Cerebellar cortex (tissue), 1 donor: ENCODE measurements at regions not wholly inside any gene's neighbourhood (a gene's known extent, or its start where the extent isn't known, plus 50 kb on each side); places are given as distances from the start of the nearest gene placed in this dataset.
"Not testable (repeated sequence)": the region's sequence is repeated elsewhere in the genome, so short reads cannot be mapped to it uniquely, and the experiment has no call there.

Experiments
- DNase-seq: peaks from one replicate; pipeline ENCODE4 v3.0.0-alpha.2; 2015; ENCODE audit warnings: low spot score

DNA sequence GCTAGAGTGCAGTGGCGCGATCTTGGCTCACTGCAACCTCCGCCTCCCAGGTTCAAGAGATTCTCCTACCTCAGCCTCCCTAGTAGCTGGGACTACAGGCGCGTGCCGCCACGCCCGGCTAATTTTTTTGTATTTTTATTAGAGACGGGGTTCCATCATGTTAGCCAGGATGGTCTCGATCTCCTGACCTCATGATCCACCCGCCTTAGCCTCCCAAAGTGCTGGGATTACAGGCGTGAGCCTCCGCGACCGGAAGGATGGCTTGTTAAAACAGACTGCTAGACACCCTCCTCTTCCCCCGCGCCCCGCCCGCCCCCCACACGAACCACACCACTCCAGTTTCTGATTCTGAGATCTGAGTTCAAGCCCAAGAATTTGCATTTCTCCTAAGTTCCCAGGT lies 71.2 kb upstream of the ZNF184 start:
- not testable (repeated sequence) for DNase-seq

DNA sequence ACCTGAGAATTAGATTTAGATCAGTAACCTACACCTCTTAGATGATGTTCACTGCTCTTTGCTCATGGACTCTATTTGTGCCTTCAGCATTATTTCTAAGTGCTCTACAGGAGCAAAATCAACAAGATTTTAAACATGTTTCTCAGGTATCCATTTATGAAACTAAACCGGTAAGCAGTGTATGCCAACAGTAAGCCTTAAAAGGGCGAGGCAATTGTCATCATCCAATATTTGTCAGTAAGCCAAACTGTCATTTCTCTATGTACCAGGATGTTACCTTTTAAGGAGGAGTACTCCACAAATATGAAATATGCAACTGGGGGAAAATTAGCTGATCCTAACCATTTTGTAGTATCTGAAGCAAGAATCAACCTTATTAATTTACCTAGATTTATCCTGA lies 69.6 kb upstream of the ZNF184 start:
- no peak for DNase-seq

DNA sequence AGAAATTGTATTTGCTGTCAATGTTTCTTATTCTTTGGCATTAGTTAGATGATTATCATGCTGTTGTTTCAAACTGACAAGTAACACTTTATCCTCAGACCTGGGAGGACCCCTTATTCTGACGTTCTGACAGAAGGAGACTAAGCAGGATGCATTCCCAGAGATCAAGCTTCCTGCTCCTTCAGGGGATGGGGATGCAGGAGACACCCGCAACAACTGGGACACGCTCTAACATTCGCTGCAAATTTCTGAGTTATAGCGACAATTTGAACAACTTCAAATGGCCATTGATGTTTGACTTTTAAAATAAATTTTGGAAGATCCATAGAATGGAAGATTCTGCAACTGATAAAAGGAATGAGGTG lies 69.0 kb upstream of the ZNF184 start:
- DNase-seq, result no peak

DNA sequence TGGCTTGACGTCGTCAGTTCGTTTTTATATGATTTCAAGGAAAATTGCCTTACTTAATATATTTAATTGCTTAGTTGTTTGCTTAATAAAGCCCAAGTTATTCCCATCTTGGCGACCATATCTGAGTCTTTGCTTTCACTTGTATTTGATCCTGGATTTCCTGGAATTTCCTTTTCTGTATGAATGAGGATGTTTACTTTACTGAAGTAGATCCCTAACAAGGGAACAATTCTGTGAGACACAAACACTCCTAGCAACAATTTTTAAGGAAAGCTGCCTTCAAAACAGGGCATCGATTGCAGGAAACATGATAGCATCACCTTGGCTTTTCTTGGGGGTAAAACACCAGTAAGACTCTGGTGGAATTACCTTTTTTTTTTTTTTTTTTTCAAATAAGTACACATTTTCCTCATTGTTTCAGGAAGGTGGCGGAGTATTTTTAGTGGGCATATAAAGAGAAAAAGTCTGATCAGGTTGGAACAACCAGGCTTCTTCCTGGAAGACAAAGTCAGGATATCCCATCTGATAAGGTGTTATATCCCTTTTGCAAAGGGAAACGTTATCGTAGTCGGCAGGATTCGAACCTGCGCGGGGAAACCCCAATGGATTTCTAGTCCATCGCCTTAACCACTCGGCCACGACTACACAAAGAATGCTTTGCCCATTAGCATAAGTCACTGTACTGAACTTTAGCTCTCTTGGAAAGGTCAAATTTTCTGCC lies 68.5 kb upstream of the ZNF184 start:
- peak; percentile 56 for DNase-seq

DNA sequence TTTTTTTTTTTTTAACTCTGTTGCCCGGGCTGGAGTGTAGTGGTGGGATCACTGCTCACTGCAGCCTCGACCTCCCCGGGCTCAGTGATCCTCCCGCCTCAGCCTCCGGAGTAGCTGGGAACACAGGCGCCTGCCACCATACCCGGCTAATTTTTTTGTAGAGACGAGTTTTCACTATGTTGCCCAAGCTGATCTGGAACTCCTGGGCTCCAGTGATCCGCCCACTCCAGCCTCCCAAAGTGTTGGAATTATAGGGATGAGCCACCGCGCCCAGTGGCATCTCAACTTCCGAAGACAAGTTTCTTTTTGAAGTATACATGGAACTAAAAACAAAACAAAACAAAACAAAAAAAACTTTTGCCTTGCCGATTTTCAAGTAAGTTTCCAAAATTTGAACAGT lies 66.6 kb upstream of the ZNF184 start:
- no peak for DNase-seq

DNA sequence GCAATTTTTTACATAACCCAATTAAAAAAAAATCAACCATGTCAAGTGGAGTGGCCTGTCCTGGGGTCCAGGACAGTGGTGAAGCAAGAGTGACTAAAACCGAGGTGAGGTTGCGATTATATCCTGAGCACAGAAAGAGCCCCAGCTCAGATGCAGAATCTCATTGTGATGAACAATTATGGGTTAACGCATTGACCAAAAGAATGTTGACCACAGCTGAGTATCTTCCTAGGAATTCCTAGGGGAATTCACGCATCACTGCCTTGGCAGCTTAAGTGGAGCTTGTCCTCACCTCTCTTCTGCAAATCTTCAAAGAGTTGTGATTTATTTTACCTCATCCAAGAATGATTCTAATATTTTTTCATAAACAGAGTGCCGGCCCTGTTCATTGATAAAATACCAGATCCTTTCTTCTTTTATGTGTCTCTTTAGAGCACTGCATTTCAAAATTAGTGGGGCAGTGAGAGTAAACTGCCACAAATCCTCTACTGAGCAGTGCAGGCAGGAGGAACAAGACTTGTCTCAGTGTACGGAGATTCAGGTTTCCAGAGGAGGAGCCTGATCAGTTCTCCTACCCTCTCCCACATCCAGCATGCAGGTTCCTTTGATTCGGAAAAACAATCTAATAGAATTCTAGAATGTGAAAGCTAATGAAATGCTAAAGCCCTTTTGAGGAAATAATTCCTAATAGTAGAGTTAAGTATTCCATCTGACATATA lies 60.1 kb upstream of the ZNF184 start:
- DNase-seq, result no peak

DNA sequence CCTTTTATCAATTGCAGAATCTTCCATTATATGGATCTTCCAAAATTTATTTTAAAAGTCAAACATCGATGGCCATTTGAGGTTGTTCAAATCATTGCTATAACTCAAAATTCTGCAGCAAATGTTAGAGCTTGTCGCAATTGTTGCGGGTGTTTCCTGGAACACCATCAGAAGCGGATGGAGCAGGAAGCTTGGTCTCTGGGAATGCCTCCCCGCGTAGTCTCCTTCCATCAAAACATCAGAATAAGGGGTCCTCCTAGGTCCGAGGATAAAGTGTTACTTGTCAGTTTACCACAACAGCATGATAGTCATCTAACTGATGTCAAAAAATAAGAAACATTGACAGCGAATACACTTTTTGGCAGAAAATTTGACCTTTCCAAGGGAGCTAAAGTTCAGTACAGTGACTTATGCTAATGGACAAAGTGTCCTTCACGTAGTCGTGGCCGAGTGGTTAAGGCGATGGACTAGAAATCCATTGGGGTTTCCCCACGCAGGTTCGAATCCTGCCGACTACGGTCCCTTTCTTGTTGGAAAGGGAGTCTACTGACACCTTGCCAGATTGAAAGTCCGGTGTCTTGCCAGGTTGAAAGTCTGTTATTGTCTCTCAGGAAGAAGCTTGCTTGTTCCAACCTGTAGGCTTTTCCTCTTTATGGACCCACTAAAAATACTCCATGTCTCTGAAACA lies 59.0 kb upstream of the ZNF184 start:
- no peak for DNase-seq

DNA sequence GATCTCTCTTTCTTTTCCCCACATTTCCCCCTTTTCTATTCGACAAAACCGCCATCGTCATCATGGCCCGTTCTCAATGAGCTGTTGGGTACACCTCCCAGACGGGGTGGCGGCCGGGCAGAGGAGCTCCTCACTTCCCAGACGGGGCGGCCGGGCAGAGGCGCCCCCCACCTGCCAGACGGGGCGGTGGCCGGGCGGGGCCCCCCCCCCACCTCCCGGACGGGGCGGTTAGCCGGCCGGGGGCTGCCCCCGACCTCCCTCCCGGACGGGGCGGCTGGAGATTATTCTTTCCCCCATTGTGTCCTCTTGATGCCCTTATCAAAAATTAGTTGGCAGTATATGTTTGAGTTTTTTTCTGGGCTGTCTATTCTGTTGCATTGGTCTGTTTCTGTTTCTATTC lies 56.9 kb upstream of the ZNF184 start:
- DNase-seq, result not testable (repeated sequence)

DNA sequence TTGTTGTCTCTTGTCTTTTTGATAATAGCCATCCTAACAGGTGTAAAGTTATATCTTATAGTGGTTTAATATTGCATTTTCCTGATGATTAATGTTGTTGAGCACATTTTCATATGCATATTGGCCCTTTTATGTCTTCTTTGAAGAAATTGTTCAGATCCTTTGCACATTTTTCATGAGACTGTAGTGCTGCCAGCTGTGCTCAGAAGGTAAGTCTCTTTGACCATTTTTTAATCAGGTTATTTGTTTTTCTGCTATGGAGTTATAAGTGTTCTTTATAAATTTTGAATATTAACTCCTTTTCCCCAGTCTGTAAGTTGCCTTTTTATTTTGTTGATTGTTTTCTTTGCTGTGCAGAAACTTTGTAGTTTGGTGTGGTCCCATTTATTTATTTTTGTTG lies 55.8 kb upstream of the ZNF184 start:
- no peak for DNase-seq
